DMS79 (cell line): ENCODE measurements at regions not wholly inside any gene's neighbourhood (a gene's known extent, or its start where the extent isn't known, plus 50 kb on each side); places are given as distances from the start of the nearest gene placed in this dataset.

ENCODE experiments used
- DNase-seq: peaks from one replicate; lab custom pipeline; 2025; lab: John Stamatoyannopoulos, UW

GRCh38 chr1:59243978-59244377 lies 52.9 kb upstream of the FGGY start:
- DNase-seq, result no peak

- DNase-seq, result no peak
These were observed 52.0 kb upstream of the FGGY start for GRCh38 chr1:59244891-59245290.
